HG02938 (cell line): ENCODE measurements at regions not wholly inside any gene's neighbourhood (a gene's known extent, or its start where the extent isn't known, plus 50 kb on each side); places are given as distances from the start of the nearest gene placed in this dataset.

Experiments
- ATAC-seq: cut with Tn5 transposase; IDR thresholded peaks from one replicate; pipeline ENCODE4 v1.9.1; 2021; ENCODE audit warnings: mild to moderate bottlenecking, moderate library complexity; ENCODE audit not compliant: unreplicated experiment

- no peak for ATAC-seq
Observed at GRCh38 chr2:205902041-205902899, 183.7 kb downstream of the INO80D start.

GRCh38 chr2:205901491-205901890 lies 184.5 kb downstream of the INO80D start:
- no peak for ATAC-seq

GRCh38 chr2:205898744-205899143 lies 187.2 kb downstream of the INO80D start:
- no peak for ATAC-seq

- no peak for ATAC-seq
Observed at GRCh38 chr2:205895981-205896655, 189.9 kb downstream of the INO80D start.

DNA sequence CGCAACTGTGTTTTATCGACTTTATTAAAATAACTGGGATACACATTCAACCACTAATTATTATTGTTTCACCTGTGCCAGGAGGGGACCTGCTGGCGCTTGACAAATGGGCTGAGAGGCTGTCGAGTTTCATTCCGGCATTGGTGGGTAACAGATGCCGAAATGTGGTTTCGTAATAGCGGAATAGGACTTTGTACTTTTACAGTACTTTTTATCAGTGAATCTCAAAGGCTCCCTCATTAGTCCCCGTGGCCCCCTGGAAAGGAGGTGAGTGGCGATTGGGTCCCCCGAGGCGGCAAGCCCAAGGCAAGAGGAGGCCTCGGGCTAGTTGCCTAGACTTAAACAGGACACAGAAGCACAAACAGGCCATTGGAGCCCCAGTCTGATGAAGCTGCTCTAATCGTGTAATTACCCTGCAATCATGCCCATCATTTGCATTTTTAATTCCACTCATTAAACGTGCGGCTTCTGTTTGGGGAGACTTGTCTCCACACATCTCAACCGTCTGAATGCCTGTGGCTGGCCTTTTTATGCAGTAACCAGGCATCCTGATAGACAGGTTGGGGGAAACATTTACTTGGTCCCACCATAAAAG lies 193.2 kb downstream of the INO80D start:
- no peak for ATAC-seq

- no peak for ATAC-seq
Observed at GRCh38 chr2:205892251-205892655, 193.7 kb downstream of the INO80D start.

GRCh38 chr2:205889114-205889513 lies 196.9 kb downstream of the INO80D start:
- ATAC-seq, result no peak

GRCh38 chr2:205887637-205888036 lies 198.3 kb downstream of the INO80D start:
- ATAC-seq, result no peak

GRCh38 chr2:205885492-205886099 lies 200.4 kb downstream of the INO80D start:
- ATAC-seq, result peak; percentile 61

DNA sequence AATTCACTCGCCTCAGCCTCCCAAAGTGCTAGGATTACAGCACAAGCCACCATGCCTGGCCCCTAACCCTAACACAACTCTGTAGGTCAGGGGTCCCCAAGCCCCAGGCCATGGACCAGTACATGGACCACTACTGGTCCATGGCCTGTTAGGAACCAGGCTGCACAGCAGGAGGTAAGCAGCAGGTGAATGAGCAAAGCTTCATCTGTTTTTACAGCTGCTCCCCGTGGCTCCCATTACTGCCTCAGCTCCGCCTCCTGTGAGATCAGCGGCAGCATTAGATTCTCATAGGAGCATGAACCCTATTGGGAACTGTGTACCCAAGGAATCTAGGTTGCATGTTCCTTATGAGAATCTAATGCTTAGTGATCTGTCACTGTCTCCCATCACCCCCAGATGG lies 201.7 kb downstream of the NRP2 start:
- no peak for ATAC-seq

- no peak for ATAC-seq
Observed at GRCh38 chr2:205882806-205883425, 200.6 kb downstream of the NRP2 start.

GRCh38 chr2:205880048-205880447 lies 197.7 kb downstream of the NRP2 start:
- ATAC-seq, result no peak

- no peak for ATAC-seq
Observed at GRCh38 chr2:205878999-205879762, 196.9 kb downstream of the NRP2 start.

- no peak for ATAC-seq
Observed at GRCh38 chr2:205877496-205877895, 195.2 kb downstream of the NRP2 start.

- no peak for ATAC-seq
Observed at GRCh38 chr2:205876127-205876526, 193.8 kb downstream of the NRP2 start.

DNA sequence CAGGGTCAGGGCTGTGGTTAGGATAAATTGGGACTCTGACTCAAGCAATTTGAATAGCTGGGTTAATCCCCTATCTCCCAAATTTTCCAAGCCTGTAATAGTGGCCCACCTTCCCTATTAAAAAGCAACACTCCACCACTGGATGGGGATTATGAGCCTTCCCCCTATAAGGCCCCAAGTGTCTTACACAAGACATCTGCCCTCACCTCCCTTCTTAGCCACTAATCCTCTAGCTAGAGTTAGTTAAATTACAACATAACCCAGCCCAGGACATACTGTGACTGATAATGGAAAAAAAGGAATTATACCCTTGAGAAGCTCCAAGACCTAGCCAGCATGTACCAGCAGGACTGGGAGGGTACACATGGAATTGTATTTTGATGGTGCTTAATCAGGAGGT lies 190.4 kb downstream of the NRP2 start:
- ATAC-seq, result no peak

DNA sequence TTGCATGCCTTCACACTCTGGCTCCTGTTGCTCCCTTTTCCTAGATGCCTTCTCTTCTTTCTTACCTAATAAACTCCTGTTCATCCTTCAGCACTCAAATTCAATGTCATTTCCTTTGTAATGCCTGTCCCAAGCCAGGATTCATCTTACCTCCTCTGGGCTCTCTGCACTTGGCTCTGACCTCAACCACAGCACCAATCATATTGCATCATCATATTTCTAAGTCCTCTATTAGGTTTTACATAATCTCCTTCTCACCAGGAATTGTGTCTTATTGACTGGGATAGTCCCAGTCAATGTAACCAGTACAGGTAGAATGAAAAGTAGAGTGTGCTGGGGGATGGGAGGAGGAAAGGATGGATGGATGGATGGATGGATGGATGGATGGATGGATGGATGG lies 187.1 kb downstream of the NRP2 start:
- ATAC-seq, result no peak

DNA sequence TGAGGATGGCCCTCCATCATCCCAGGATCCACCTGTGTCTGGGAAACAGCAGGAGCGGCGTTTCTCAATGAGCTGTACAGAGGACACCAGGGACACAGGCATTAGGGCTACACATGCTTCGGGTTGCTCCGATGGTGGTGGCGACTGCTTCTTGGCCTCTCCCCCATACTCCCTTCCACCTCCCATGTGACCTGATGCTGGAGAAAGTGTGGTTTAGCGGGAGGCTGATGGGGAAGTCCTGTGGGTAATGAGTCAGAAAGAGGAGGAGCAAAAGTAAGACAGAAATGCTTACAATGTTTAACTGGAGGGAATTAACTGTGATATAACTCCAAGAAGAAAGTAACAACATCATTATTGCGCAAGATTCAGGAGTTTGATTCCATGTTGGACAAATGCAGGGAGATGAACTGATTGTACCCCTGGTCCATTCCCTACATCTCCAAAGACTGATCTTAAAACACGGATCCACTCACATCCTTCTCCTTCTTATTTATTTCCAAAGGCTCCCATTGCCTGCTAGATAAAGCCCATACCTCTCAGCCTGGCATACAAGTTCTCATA lies 186.6 kb downstream of the NRP2 start:
- no peak for ATAC-seq

DNA sequence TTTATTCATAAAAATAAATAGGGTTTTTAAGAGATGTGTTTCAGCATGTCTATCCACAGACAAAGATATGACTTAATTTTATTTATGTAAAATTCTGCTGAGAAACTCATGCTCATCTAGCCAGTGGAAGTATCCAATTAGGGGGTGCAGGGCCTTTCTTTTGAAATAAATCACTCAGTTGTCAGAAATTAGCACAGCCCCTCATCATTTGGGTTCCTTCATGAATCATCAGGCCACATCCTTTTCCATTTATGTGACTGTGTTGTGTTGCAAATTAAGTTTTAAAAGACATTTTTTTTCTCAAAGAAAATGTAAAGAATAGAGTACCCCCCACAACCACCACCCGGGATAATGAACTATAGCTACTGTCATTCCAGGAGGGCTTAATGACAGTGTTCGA lies 185.8 kb downstream of the NRP2 start:
- no peak for ATAC-seq

- no peak for ATAC-seq
Observed at GRCh38 chr2:205867371-205867770, 185.1 kb downstream of the NRP2 start.
